ENCODE measurements at regions not wholly inside any gene's neighbourhood (a gene's known extent, or its start where the extent isn't known, plus 50 kb on each side); places are given as distances from the start of the nearest gene placed in this dataset.

DNA sequence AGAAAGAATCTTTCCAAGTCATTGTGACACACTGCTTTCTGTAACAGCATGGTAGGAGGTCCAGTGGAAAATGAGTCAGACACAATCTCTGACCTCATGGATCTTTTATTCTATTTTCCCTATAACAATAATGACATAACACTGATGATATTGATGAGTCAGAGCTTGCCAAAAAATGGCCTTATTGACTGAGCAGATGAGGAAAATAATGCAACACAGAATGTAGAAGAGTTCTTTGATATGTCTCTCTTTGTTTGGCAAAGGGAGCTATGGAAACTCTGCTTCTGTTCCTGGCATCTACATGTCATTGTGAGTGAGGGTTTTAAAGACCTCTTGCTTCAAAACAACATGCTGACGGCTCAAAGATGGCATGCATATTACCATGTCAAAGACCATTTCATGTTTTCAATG lies 443.1 kb upstream of the ZNF608 start:
- ChIA-PET RAD21 (ENCODE audit: unreplicated experiment) (no interaction called here), CTCF (no interaction called here), POLR2A (interaction anchor here (0.6 kb wide), 1 partner anchor 178 kb away, joined by 3 read pairs; no protein-coding TSS in a partner anchor), SMC1A (ENCODE audit: uncharacterized antibody, unreplicated experiment) (no interaction called here)
- 71% methylated on average over 1 of the region's 1 CpG for WGBS (ENCODE audit: insufficient coverage, insufficient replicate concordance, low lambda C conversion rate, missing lambda C conversion rate)
- Histone ChIP-seq H3K9ac (ENCODE audit: control insufficient read depth, insufficient read depth, low read length) (no peak overlapping the region), H3K9me3 (replicated peaks; ENCODE audit: control insufficient read depth, insufficient read depth, low read length) (no peaks in the 10 kb centered on the region), H3K27me3 (replicated peaks in 1 of 2; ENCODE audit: control insufficient read depth in 2 of 2, insufficient read depth in 2 of 2, low read length in 1 of 2) (no peaks in the 10 kb centered on the region), H3K4me1 (ENCODE audit: control insufficient read depth, insufficient read depth, low read length) (no peaks in the 10 kb centered on the region), H3K4me3 (no peak overlapping the region), H3K36me3 (ENCODE audit: control insufficient read depth in 2 of 2, insufficient read depth in 2 of 2, low read length in 1 of 2) (no peaks in the 10 kb centered on the region), H3K79me2 (ENCODE audit: control insufficient read depth, insufficient read depth, low read length) (no peaks in the 10 kb centered on the region), H3K4me2 (ENCODE audit: control insufficient read depth, insufficient read depth) (no peak overlapping the region), H4K20me1 (ENCODE audit: control insufficient read depth, insufficient read depth) (no peaks in the 10 kb centered on the region), H2AFZ (ENCODE audit: control insufficient read depth, low read depth, low read length) (no peak overlapping the region), H3K27ac (ENCODE audit: control insufficient read depth, insufficient read depth) (no peak overlapping the region)
- intact Hi-C loops (cut with micrococcal nuclease; ENCODE audit: unreplicated experiment), result no loop called here
- DNase-seq (ENCODE audit: low read depth, low spot score) (no peak), ATAC-seq (no peak), FAIRE-seq (no peak)
- TF ChIP-seq STAT3 (IDR thresholded peaks at IDR 0.05; ENCODE audit: low read depth, low read length), result no peak
- no peak for TF ChIP-seq HDGF (IDR thresholded peaks at IDR 0.05)
- TF ChIP-seq NFYB (IDR thresholded peaks at IDR 0.05; ENCODE audit: insufficient read depth, low read depth, low read length), result no peak
- TF ChIP-seq, protein P1, sequence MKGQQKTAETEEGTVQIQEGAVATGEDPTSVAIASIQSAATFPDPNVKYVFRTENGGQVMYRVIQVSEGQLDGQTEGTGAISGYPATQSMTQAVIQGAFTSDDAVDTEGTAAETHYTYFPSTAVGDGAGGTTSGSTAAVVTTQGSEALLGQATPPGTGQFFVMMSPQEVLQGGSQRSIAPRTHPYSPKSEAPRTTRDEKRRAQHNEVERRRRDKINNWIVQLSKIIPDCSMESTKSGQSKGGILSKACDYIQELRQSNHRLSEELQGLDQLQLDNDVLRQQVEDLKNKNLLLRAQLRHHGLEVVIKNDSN (IDR thresholded peaks at IDR 0.05; ENCODE audit: borderline replicate concordance, extremely low read length, insufficient read depth, low read depth, low read length), result no peak
- TF ChIP-seq KLF5 (IDR thresholded peaks at IDR 0.05; ENCODE audit: partially characterized antibody), result no peak
- no peak for TF ChIP-seq NR2C2 (IDR thresholded peaks at IDR 0.05; ENCODE audit: borderline replicate concordance, control insufficient read depth, insufficient read length, low read depth)
- no peak for TF ChIP-seq SRF (IDR thresholded peaks at IDR 0.05; ENCODE audit: low read depth in 2 of 2, low read length in 2 of 2)
- in situ Hi-C loops (cut with MboI), result no loop called here
- no TSS peak for BruUV-seq (replicated peaks)

All from GM12878 (cell line).